Naive B cell (primary cell): ENCODE measurements at regions not wholly inside any gene's neighbourhood (a gene's known extent, or its start where the extent isn't known, plus 50 kb on each side); places are given as distances from the start of the nearest gene placed in this dataset.
"Not testable (repeated sequence)": the region's sequence is repeated elsewhere in the genome, so short reads cannot be mapped to it uniquely, and the experiment has no call there.

Experiments used
- ATAC-seq, 2 donors: fragments of 150-1000 bp; cut with Tn5 transposase; 2 replicates each; pipeline ENCODE4 v1.10.0; 2021; ENCODE audit warnings: low read depth in 2 of 2, mild to moderate bottlenecking in 2 of 2, moderate library complexity in 2 of 2
- DNase-seq: peaks from one replicate; pipeline ENCODE4 v3.0.0; 2022
- H3K27ac Mint-ChIP-seq, 6 donors: one replicate each; pipeline ENCODE4 v1.8.0; 2020 to 2022; ENCODE audit warnings: mild to moderate bottlenecking in 6 of 6, mixed read lengths in 6 of 6, moderate library complexity in 5 of 6, inconsistent platforms in 2 of 6
- H3K27me3 Mint-ChIP-seq, 3 donors: one replicate each; pipeline ENCODE4 v1.8.0; 2021 to 2022; ENCODE audit warnings: mixed read lengths in 3 of 3, mild to moderate bottlenecking in 1 of 3
- H3K36me3 Mint-ChIP-seq, 2 donors: one replicate each; pipeline ENCODE4 v1.8.0; 2020 to 2022; ENCODE audit warnings: mixed read lengths in 2 of 2, inconsistent platforms in 1 of 2, mild to moderate bottlenecking in 1 of 2
- H3K4me1 Mint-ChIP-seq, 3 donors: one replicate each; pipeline ENCODE4 v1.8.0; 2020 to 2022; ENCODE audit warnings: mixed read lengths in 3 of 3, inconsistent platforms in 1 of 3, mild to moderate bottlenecking in 1 of 3, moderate library complexity in 1 of 3
- H3K4me3 Mint-ChIP-seq, 8 donors: one replicate each; pipeline ENCODE4 v1.8.0; 2020 to 2022; ENCODE audit warnings: mild to moderate bottlenecking in 8 of 8, mixed read lengths in 8 of 8, moderate library complexity in 8 of 8, inconsistent platforms in 2 of 8
- H3K9me3 Mint-ChIP-seq, 7 donors: one replicate each; pipeline ENCODE4 v1.8.0; 2020 to 2022; ENCODE audit warnings: mixed read lengths in 7 of 7, mild to moderate bottlenecking in 5 of 7, inconsistent platforms in 2 of 7, moderate library complexity in 1 of 7

GRCh38 chr7:121623130-121623872 is 227.2 kb upstream of the FAM3C start:
- no peaks in the 10 kb centered on the region for H3K9me3 Mint-ChIP-seq
- no peaks in the 10 kb centered on the region for H3K27me3 Mint-ChIP-seq

GRCh38 chr7:121621937-121622336 is 225.8 kb upstream of the FAM3C start:
- H3K36me3 Mint-ChIP-seq: peaks cover 0 to 6% of the 10 kb centered on the region in 2 donors
- H3K9me3 Mint-ChIP-seq: peaks cover 0 to 7% (median 5%) of the 10 kb centered on the region in 7 donors
- H3K4me1 Mint-ChIP-seq: no peaks in the 10 kb centered on the region
- no peak for DNase-seq
- H3K4me3 Mint-ChIP-seq: no peak overlapping the region
- peaks cover 0 to 6% (median 0%) of the 10 kb centered on the region in 3 donors for H3K27me3 Mint-ChIP-seq
- no peak overlapping the region for H3K27ac Mint-ChIP-seq
- no peak for ATAC-seq

More at GRCh38 chr7:121623130-121623872, 227.2 kb upstream of the FAM3C start:
- H3K36me3 Mint-ChIP-seq: no peaks in the 10 kb centered on the region
- DNase-seq: no peak
- ATAC-seq: no peak
- H3K4me3 Mint-ChIP-seq: no peak overlapping the region
- H3K4me1 Mint-ChIP-seq: no peaks in the 10 kb centered on the region
- H3K27ac Mint-ChIP-seq: no peak overlapping the region

GRCh38 chr7:121620953-121621606 is 225.0 kb upstream of the FAM3C start:
- Mint-ChIP-seq H3K4me1 (no peaks in the 10 kb centered on the region), H3K4me3 (no peak overlapping the region), H3K27me3 (peaks cover 0 to 6% (median 0%) of the 10 kb centered on the region in 3 donors), H3K36me3 (peaks cover 0 to 6% of the 10 kb centered on the region in 2 donors), H3K9me3 (peaks cover 0 to 7% (median 5%) of the 10 kb centered on the region in 7 donors), H3K27ac (no peak overlapping the region)
- no peak for ATAC-seq
- DNase-seq: no peak

- H3K27ac Mint-ChIP-seq: no peak overlapping the region
- peaks cover 0 to 6% of the 10 kb centered on the region in 2 donors for H3K36me3 Mint-ChIP-seq
These were observed 224.1 kb upstream of the FAM3C start for GRCh38 chr7:121620206-121620605.

GRCh38 chr7:121618182-121618581 is 222.1 kb upstream of the FAM3C start:
- H3K4me3 Mint-ChIP-seq: no peak overlapping the region
- H3K9me3 Mint-ChIP-seq: peaks cover 0 to 7% (median 5%) of the 10 kb centered on the region in 7 donors
- no peaks in the 10 kb centered on the region for H3K4me1 Mint-ChIP-seq
- H3K27me3 Mint-ChIP-seq: peaks cover 0 to 8% (median 0%) of the 10 kb centered on the region in 3 donors
- DNase-seq (no peak), ATAC-seq (no peak)
- peaks cover 0 to 6% of the 10 kb centered on the region in 2 donors for H3K36me3 Mint-ChIP-seq
- H3K27ac Mint-ChIP-seq: no peak overlapping the region

More at GRCh38 chr7:121620206-121620605, 224.1 kb upstream of the FAM3C start:
- DNase-seq (no peak), ATAC-seq (no peak)
- H3K9me3 Mint-ChIP-seq: peaks cover 0 to 7% (median 5%) of the 10 kb centered on the region in 7 donors
- H3K4me3 Mint-ChIP-seq: no peak overlapping the region
- H3K27me3 Mint-ChIP-seq: peaks cover 0 to 6% (median 0%) of the 10 kb centered on the region in 3 donors
- no peaks in the 10 kb centered on the region for H3K4me1 Mint-ChIP-seq

- Mint-ChIP-seq H3K9me3 (peaks cover 0 to 19% (median 5%) of the 10 kb centered on the region in 7 donors), H3K27ac (no peak overlapping the region), H3K4me3 (no peak overlapping the region), H3K4me1 (no peaks in the 10 kb centered on the region), H3K36me3 (no peaks in the 10 kb centered on the region), H3K27me3 (peaks cover 8 to 25% (median 9%) of the 10 kb centered on the region in 3 donors)
- no peak for ATAC-seq
- DNase-seq: no peak
These were observed 214.1 kb upstream of the FAM3C start for GRCh38 chr7:121610243-121610642.

- Mint-ChIP-seq H3K27ac (no peak overlapping the region), H3K9me3 (peaks cover 0 to 19% (median 5%) of the 10 kb centered on the region in 7 donors), H3K36me3 (no peaks in the 10 kb centered on the region), H3K27me3 (peaks cover 11 to 31% (median 17%) of the 10 kb centered on the region in 3 donors), H3K4me1 (no peaks in the 10 kb centered on the region), H3K4me3 (no peak overlapping the region)
- no peak for ATAC-seq
- DNase-seq: no peak
These were observed 213.1 kb upstream of the FAM3C start for GRCh38 chr7:121609208-121609607.

GRCh38 chr7:121608785-121609184 is 212.7 kb upstream of the FAM3C start:
- no peak for ATAC-seq
- no peak for DNase-seq
- Mint-ChIP-seq H3K9me3 (peaks cover 0 to 19% (median 5%) of the 10 kb centered on the region in 7 donors), H3K27me3 (peaks cover 11 to 31% (median 17%) of the 10 kb centered on the region in 3 donors), H3K36me3 (no peaks in the 10 kb centered on the region), H3K27ac (no peak overlapping the region), H3K4me1 (no peaks in the 10 kb centered on the region), H3K4me3 (no peak overlapping the region)

GRCh38 chr7:121608183-121608582 is 212.1 kb upstream of the FAM3C start:
- H3K9me3 Mint-ChIP-seq: peaks cover 2 to 22% (median 5%) of the 10 kb centered on the region in 7 donors
- ATAC-seq: peak in 1 of 2 donors; percentile 30
- not testable (repeated sequence) for H3K4me1 Mint-ChIP-seq, H3K36me3 Mint-ChIP-seq, H3K4me3 Mint-ChIP-seq, DNase-seq
- H3K27ac Mint-ChIP-seq: peak overlapping the region in 1 of 6 donors; percentile 23
- peaks cover 11 to 30% (median 17%) of the 10 kb centered on the region in 3 donors for H3K27me3 Mint-ChIP-seq

- Mint-ChIP-seq H3K9me3 (peaks cover 2 to 22% (median 7%) of the 10 kb centered on the region in 7 donors), H3K27me3 (peaks cover 11 to 30% (median 17%) of the 10 kb centered on the region in 3 donors), H3K36me3 (no peaks in the 10 kb centered on the region), H3K4me3 (no peak overlapping the region), H3K4me1 (no peaks in the 10 kb centered on the region), H3K27ac (no peak overlapping the region)
- no peak for DNase-seq
- ATAC-seq: no peak
These were observed 209.2 kb upstream of the FAM3C start for GRCh38 chr7:121605317-121605680.

GRCh38 chr7:121604627-121605316 is 208.7 kb upstream of the FAM3C start:
- Mint-ChIP-seq H3K36me3 (no peaks in the 10 kb centered on the region), H3K27ac (peak overlapping the region in 1 of 6 donors; percentile 70), H3K27me3 (peaks cover 11 to 30% (median 17%) of the 10 kb centered on the region in 3 donors), H3K9me3 (peaks cover 2 to 19% (median 9%) of the 10 kb centered on the region in 7 donors), H3K4me1 (no peaks in the 10 kb centered on the region), H3K4me3 (peak overlapping the region in 1 of 8 donors; percentile 16)
- ATAC-seq (no peak), DNase-seq (no peak)

- peaks cover 11 to 30% (median 17%) of the 10 kb centered on the region in 3 donors for H3K27me3 Mint-ChIP-seq
- H3K36me3 Mint-ChIP-seq: no peaks in the 10 kb centered on the region
- H3K27ac Mint-ChIP-seq: no peak overlapping the region
- ATAC-seq (no peak), DNase-seq (no peak)
- no peak overlapping the region for H3K4me3 Mint-ChIP-seq
- H3K4me1 Mint-ChIP-seq: no peaks in the 10 kb centered on the region
- H3K9me3 Mint-ChIP-seq: peaks cover 2 to 14% (median 9%) of the 10 kb centered on the region in 7 donors
These were observed 207.8 kb upstream of the FAM3C start for GRCh38 chr7:121603886-121604285.

GRCh38 chr7:121599887-121600286 is 203.8 kb upstream of the FAM3C start:
- H3K9me3 Mint-ChIP-seq: peaks cover 2 to 26% (median 7%) of the 10 kb centered on the region in 7 donors
- no peak for ATAC-seq
- H3K36me3 Mint-ChIP-seq: no peaks in the 10 kb centered on the region

More at GRCh38 chr7:121599887-121600286, 203.8 kb upstream of the FAM3C start:
- DNase-seq: no peak
- H3K27ac Mint-ChIP-seq: no peak overlapping the region
- H3K4me1 Mint-ChIP-seq: no peaks in the 10 kb centered on the region
- peaks cover 0 to 16% (median 5%) of the 10 kb centered on the region in 3 donors for H3K27me3 Mint-ChIP-seq
- no peak overlapping the region for H3K4me3 Mint-ChIP-seq
